GM18499 (cell line): ENCODE measurements at regions not wholly inside any gene's neighbourhood (a gene's known extent, or its start where the extent isn't known, plus 50 kb on each side); places are given as distances from the start of the nearest gene placed in this dataset.

Source experiments
- ATAC-seq: cut with Tn5 transposase; IDR thresholded peaks from one replicate; pipeline ENCODE4 v1.9.1; 2021; ENCODE audit warnings: moderate number of reproducible peaks; ENCODE audit not compliant: insufficient read depth, unreplicated experiment

DNA sequence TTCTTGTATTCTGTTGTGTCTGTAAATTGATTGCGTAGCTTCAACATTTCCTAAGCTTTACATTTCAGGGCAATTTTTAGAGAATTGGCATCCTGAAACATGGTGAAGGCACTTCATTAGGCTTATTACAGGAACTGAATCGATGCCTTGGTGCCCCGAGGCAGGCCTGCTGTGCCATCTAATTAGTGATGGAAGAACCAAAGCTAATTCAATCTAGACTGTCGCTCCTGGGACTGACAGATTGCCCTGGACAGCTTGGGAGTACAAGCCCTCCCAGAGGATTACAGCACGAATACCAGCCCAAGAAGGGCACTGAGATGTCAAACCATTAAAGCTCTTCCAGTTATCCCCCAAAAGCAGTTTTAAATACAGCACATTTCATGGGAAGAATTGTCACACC is 243.2 kb upstream of the ZC3H12C start:
- no peak for ATAC-seq

- no peak for ATAC-seq
Measured at GRCh38 chr11:109851780-109852390, 241.3 kb upstream of the ZC3H12C start.

DNA sequence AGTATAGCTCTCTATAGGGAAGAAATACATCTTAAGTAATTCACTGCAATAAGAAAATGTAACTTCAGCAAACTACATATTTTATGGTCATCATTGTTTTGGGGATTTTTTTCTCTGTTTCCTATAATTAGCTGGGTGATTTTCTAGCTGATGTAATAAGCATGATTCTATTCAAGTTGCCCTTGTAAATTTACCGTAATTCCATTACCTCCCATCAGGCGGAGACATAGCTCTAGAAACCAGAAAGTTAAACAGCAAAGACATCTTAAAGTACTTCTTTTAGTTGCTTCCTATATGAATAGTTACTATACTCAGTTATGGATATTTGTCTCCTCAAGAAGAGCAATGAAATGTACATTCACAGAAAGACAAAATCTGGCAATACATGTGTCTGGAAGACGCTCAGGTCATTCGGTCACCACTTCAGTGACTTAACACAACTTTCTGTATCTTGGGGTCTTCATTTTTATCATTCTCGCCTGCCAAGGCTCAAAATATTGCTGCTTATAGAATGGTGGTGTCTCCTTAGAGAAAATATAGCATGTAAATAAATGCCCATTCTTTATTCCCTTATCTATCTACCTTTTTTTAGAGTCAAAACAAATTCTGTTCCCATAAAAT is 239.9 kb upstream of the ZC3H12C start:
- ATAC-seq: peak; percentile 82

DNA sequence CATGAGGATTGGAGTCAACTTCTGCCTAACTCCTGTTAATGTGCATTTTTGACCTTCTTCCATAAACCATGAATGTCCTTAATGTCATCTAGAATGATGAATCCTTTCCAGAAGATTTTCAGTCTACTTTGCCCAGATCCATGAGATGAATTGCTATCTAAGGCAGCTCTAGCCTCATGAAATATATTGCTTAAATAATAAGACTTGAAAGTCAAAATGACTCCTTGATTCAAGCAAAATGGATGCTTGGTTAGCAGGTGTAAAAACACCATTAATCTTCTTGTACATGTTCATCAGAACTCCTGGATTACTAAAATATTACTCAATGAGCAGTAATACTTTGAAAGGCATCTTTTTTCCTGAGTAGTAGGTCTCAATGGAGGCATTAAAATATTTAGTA is 238.5 kb upstream of the ZC3H12C start:
- ATAC-seq: no peak

DNA sequence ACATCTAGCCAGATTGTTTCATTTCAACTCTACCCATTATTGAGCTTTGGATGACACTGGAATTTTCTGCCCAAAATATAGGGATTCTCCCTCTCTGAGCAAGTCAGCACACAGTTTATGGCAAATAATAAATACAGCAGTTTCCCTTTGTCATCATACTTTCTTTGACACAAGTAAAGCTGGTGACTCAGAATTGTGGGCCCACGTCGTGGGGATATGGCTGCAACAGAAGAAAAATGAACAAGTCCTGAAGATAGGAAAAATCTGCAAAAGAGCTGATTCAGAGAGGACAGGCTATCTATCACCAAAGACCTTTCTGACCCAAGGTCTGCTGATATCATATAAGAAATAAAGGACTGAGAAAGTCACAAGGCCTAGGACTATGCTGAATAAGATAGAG is 236.3 kb upstream of the ZC3H12C start:
- no peak for ATAC-seq

- ATAC-seq: no peak
Measured at GRCh38 chr11:109857637-109858036, 235.6 kb upstream of the ZC3H12C start.

DNA sequence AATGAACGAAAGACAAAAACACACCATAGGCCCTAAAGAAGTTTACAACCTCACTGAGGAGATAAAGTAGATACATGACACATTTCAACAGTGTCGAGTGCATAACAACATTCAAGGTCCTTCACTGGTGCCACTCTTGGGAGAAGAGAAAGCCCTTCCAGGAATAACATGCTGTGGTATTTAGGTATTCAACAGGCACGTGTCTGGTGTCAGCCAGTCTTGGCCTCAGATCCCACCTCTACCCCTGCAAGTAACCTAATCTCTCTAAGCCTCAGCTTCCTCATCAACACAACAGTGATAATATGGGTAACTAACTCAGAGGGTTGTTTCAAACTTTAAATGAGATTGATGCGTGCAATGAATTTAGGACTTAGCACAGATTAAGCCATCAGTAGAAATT is 235.0 kb upstream of the ZC3H12C start:
- ATAC-seq: no peak

GRCh38 chr11:109859045-109859724 is 234.0 kb upstream of the ZC3H12C start:
- ATAC-seq: no peak

- no peak for ATAC-seq
Measured at GRCh38 chr11:109862835-109863234, 230.4 kb upstream of the ZC3H12C start.

GRCh38 chr11:109864151-109864661 is 229.0 kb upstream of the ZC3H12C start:
- ATAC-seq: peak; percentile 93

- ATAC-seq: peak; percentile 30
Measured at GRCh38 chr11:109864834-109865547, 228.2 kb upstream of the ZC3H12C start.

DNA sequence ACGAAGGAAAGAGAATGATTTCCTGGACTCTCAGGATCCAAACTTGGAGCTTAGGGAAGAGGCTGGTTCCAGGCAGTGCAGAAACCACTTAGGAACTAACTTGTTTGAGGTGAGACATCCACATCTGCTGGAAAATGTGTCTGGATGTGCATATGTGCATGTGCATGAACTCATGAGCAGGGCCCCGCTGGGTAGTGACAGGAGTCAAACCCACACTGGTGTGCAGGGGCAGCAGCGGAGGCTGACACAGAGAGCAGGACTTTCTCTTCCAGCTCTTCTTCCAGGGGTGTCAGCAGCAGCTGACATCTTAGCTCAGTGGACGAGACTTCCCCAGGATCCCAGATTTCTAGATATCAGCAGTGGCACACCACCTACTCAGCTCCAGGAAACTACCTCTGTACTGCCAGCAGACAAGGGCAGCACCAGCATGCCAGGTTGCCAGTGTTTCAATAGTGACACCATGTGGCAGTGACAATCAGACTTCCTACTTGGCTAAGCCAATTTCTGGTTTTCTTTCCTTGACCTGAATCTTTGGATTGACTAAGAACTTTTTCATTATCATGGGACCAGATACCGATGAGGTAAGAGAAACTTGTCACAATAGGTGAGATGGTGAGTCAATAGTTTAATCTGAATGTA is 227.5 kb upstream of the ZC3H12C start:
- no peak for ATAC-seq

GRCh38 chr11:109867784-109868183 is 225.4 kb upstream of the ZC3H12C start:
- ATAC-seq: no peak

DNA sequence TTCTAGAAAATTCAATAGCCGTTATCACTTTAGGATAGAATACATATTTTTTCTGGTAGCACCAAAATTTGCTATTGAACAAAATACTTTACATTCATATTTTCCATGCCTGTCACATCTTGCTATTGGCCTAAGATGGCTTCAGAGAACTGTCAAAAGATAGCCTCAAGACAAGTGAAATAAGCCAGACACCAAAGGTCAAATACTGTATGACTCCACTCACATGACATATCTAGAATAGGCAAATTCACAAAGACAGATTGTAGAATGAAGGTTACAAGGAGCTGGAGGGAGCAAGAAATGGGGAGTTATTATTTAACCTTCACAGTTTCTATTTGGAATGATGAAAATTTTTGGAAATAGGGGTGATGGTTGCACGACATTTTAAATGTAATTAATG is 223.7 kb upstream of the ZC3H12C start:
- ATAC-seq: no peak

DNA sequence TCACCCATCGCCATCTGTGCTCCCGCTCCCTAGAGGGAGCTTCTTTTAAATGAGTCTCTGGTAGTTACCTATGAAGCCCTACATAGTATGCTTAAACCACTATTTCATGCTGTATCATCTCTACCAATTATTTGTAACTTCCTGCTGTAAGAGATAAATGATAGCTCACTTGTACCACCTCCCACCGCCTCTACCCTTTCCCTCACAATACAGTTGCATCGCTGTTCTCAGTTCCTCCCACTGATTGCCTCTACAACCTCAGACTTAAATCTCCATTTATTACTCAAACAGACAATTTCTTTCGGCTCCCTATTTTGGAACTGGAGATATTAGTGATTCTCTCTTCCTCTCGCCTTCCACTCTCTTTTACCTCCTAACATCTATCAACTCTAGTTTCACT is 222.9 kb upstream of the ZC3H12C start:
- no peak for ATAC-seq

GRCh38 chr11:109877043-109877442 is 216.1 kb upstream of the ZC3H12C start:
- ATAC-seq: no peak

- ATAC-seq: no peak
Measured at GRCh38 chr11:109884501-109884900, 208.7 kb upstream of the ZC3H12C start.

DNA sequence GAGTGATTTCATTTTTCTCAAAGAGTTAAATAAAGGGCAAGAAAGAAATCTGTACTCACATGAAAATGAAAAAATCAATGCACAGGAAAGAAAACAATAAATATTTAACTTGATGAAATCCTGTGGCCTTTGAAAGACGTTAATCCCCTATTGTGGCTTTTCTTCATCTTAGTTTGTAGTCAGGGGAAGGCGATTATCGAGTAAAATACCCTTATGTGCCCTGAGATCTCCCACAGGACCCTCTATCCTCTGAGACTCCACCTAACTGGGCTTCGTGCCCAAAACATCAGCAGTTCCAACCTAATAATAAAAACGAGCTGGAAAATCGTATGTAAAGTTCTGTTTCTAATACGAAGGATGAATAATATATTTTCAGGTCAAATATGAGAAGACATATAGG is 208.2 kb upstream of the ZC3H12C start:
- ATAC-seq: no peak

- no peak for ATAC-seq
Measured at GRCh38 chr11:109892321-109892794, 200.8 kb upstream of the ZC3H12C start.

DNA sequence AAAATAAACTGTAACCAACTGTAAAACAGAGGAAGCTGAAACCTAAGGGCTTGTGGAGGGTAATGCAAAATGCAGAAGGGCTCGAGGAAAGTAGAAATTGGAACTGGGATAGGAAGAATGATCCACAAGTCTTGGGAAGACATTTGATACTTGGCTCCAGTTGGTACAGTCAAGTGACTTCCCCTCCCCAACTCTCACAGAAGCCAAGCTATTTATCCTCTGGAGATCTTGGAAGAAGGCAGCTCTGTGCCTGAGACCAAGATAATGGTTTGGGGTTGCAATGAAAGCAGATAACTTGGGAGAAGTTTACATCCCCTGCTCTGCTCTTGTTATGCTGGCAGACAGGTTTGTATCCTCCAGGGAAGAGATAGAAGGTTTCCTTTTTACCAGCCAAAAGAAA is 198.9 kb upstream of the ZC3H12C start:
- ATAC-seq: no peak
